ENCODE measurements at regions not wholly inside any gene's neighbourhood (a gene's known extent, or its start where the extent isn't known, plus 50 kb on each side); places are given as distances from the start of the nearest gene placed in this dataset.
"Not testable (repeated sequence)": the region's sequence is repeated elsewhere in the genome, so short reads cannot be mapped to it uniquely, and the experiment has no call there.

GRCh38 chr11:25515576-25515975 is 816.4 kb upstream of the ANO3 start:
- DNase-seq (ENCODE audit: low read depth) = no peak

- DNase-seq (ENCODE audit: low read depth) = no peak
These were observed 811.5 kb upstream of the ANO3 start for GRCh38 chr11:25520459-25520858.

GRCh38 chr11:25527841-25528240 is 804.1 kb upstream of the ANO3 start:
- no peak for DNase-seq (ENCODE audit: low read depth)

GRCh38 chr11:25529572-25529971 is 802.4 kb upstream of the ANO3 start:
- DNase-seq (ENCODE audit: low read depth) = no peak

GRCh38 chr11:25535467-25536272 is 796.3 kb upstream of the ANO3 start:
- peak; percentile 27 for DNase-seq (ENCODE audit: low read depth)

GRCh38 chr11:25536289-25536688 is 795.6 kb upstream of the ANO3 start:
- no peak for DNase-seq (ENCODE audit: low read depth)

- DNase-seq (ENCODE audit: low read depth) = no peak
These were observed 794.5 kb upstream of the ANO3 start for GRCh38 chr11:25537393-25537792.

GRCh38 chr11:25547292-25547691 is 784.6 kb upstream of the ANO3 start:
- peak; percentile 34 for DNase-seq (ENCODE audit: low read depth)

GRCh38 chr11:25562417-25562816 is 769.5 kb upstream of the ANO3 start:
- no peak for DNase-seq (ENCODE audit: low read depth)

- DNase-seq (ENCODE audit: low read depth) = no peak
These were observed 766.1 kb upstream of the ANO3 start for GRCh38 chr11:25565846-25566245.

GRCh38 chr11:25566298-25567200 is 765.4 kb upstream of the ANO3 start:
- no peak for DNase-seq (ENCODE audit: low read depth)

- peak; percentile 53 for DNase-seq (ENCODE audit: low read depth)
These were observed 755.6 kb upstream of the ANO3 start for GRCh38 chr11:25576320-25576719.

- DNase-seq (ENCODE audit: low read depth) = not testable (repeated sequence)
These were observed 752.4 kb upstream of the ANO3 start for GRCh38 chr11:25579554-25579953.

- no peak for DNase-seq (ENCODE audit: low read depth)
These were observed 748.3 kb upstream of the ANO3 start for GRCh38 chr11:25583596-25583995.

- peak; percentile 60 for DNase-seq (ENCODE audit: low read depth)
These were observed 744.4 kb upstream of the ANO3 start for GRCh38 chr11:25587496-25587895.

- DNase-seq (ENCODE audit: low read depth) = no peak
These were observed 738.7 kb upstream of the ANO3 start for GRCh38 chr11:25593221-25593620.

GRCh38 chr11:25596701-25597100 is 735.2 kb upstream of the ANO3 start:
- DNase-seq (ENCODE audit: low read depth) = no peak

- DNase-seq (ENCODE audit: low read depth) = no peak
These were observed 734.2 kb upstream of the ANO3 start for GRCh38 chr11:25597696-25598095.

GRCh38 chr11:25602149-25602548 is 729.8 kb upstream of the ANO3 start:
- no peak for DNase-seq (ENCODE audit: low read depth)

GRCh38 chr11:25602959-25603358 is 729.0 kb upstream of the ANO3 start:
- DNase-seq (ENCODE audit: low read depth) = no peak

GRCh38 chr11:25612806-25613205 is 719.1 kb upstream of the ANO3 start:
- DNase-seq (ENCODE audit: low read depth) = peak; percentile 8

- no peak for DNase-seq (ENCODE audit: low read depth)
These were observed 718.5 kb upstream of the ANO3 start for GRCh38 chr11:25613451-25613850.

- DNase-seq (ENCODE audit: low read depth) = no peak
These were observed 718.1 kb upstream of the ANO3 start for GRCh38 chr11:25613865-25614264.

Measured in ELR (cell line).